ENCODE measurements at regions not wholly inside any gene's neighbourhood (a gene's known extent, or its start where the extent isn't known, plus 50 kb on each side); places are given as distances from the start of the nearest gene placed in this dataset.

DNA sequence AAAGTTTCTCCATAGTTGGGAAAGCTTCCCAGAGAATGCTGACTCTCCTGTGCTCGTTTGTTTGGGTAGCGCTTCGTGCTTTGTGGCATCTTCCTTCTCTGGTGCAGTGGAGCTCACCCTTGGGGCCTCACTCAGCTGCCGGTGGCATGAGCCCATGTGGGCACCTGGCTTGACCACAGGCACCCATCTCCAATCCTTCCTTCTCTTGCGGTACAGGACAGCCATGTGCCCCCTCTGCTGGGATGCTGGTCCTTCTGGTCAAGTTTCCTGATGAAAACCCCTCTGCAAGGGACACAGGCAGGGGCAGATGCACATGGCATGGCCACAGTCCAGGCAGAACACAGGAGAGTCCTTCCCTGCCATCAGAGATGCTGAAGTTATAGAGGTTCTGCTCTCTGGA lies 555.9 kb upstream of the HS6ST1 start:
- Mint-ChIP-seq H3K9me3 (ENCODE audit: unreplicated experiment) (no peaks in the 10 kb centered on the region), H3K27ac (ENCODE audit: unreplicated experiment) (no peak overlapping the region), H3K27me3 (ENCODE audit: insufficient read depth, unreplicated experiment) (peaks cover 17% of the 10 kb centered on the region), H3K36me3 (ENCODE audit: insufficient read depth, unreplicated experiment) (no peaks in the 10 kb centered on the region), H3K4me3 (ENCODE audit: unreplicated experiment) (no peak overlapping the region), H3K4me1 (ENCODE audit: low read depth, unreplicated experiment) (no peaks in the 10 kb centered on the region)
- H3K36me3 ChIP-seq (ENCODE audit: control insufficient read depth, insufficient read depth, low read length), result no peaks in the 10 kb centered on the region
- POLR2A ChIA-PET, result no interaction called here
- DNase-seq, result no peak
- BruUV-seq (replicated peaks), result no TSS peak
- CTCF ChIA-PET, result no interaction called here
- TF ChIP-seq, protein P1, sequence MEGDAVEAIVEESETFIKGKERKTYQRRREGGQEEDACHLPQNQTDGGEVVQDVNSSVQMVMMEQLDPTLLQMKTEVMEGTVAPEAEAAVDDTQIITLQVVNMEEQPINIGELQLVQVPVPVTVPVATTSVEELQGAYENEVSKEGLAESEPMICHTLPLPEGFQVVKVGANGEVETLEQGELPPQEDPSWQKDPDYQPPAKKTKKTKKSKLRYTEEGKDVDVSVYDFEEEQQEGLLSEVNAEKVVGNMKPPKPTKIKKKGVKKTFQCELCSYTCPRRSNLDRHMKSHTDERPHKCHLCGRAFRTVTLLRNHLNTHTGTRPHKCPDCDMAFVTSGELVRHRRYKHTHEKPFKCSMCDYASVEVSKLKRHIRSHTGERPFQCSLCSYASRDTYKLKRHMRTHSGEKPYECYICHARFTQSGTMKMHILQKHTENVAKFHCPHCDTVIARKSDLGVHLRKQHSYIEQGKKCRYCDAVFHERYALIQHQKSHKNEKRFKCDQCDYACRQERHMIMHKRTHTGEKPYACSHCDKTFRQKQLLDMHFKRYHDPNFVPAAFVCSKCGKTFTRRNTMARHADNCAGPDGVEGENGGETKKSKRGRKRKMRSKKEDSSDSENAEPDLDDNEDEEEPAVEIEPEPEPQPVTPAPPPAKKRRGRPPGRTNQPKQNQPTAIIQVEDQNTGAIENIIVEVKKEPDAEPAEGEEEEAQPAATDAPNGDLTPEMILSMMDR (IDR thresholded peaks at IDR 0.05; ENCODE audit: insufficient read depth in 1 of 2, low read depth in 1 of 2, low read length in 1 of 2, severe bottlenecking in 1 of 2, unreplicated experiment in 1 of 2), result no peak
- 0 out of 2 replicates have a peak, but pooled peaks cover 6% of the 10 kb centered on the region for H3K4me1 ChIP-seq
- no peaks in the 10 kb centered on the region for H3K27me3 ChIP-seq (replicated peaks; ENCODE audit: control insufficient read depth, insufficient read depth, low read length)
- intact Hi-C loops (cut with micrococcal nuclease; ENCODE audit: unreplicated experiment), result no loop called here
- no peak overlapping the region for H3K4me3 ChIP-seq (ENCODE audit: low read depth, low read length)
- no peaks in the 10 kb centered on the region for H3K9me3 ChIP-seq

DNA sequence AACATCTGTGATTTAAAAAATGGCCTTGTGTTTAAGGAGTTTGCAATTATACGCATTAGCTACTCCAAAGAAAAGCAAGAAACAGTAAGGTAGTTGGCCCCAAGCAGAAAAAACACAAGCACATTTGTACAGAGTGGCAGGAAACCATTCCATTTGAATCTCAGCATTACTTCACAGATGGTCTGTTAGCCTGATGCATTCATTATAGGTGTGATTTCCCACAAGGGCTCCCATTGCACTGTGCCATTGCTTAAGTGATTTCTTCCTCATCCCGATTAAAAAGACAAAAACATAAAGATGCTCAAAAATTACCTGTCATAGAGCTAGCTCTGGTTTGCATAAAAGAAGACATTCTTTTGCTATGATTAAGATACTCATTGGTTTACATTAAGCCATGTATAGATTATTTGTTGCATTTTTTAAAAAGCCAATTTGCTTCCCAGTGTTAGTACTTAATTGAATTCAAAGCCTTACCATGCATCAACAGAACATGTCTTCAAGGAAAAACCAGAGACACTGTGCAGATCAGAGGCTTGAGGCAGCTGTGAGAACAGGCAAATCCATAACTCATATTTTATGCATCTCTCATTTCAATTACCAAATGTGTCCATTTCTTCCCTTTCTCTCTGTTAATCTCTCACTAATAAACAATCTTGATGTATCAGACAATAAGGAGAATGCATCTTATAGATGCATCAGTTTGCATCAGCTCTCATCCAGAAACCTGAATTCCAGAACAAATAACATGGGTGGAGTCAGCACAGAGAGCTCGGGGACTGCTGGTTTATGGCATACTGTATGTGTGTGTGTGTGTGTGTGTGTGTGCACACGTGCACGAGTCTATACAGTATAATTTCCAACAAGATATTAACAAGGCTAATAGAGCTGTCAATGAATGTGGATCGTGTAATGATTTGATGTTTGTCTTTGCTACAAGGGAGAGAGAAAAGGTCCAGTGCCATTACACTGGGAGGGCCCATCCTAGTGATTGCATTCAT lies 558.6 kb upstream of the HS6ST1 start:
- ChIA-PET CTCF (no interaction called here), POLR2A (no interaction called here)
- BruUV-seq (replicated peaks), result no TSS peak
- Histone ChIP-seq H3K4me3 (ENCODE audit: low read depth, low read length) (no peak overlapping the region), H3K36me3 (ENCODE audit: control insufficient read depth, insufficient read depth, low read length) (no peaks in the 10 kb centered on the region), H3K27me3 (replicated peaks; ENCODE audit: control insufficient read depth, insufficient read depth, low read length) (no peaks in the 10 kb centered on the region), H3K9me3 (no peaks in the 10 kb centered on the region), H3K4me1 (0 out of 2 replicates have a peak, but pooled peaks cover 6% of the 10 kb centered on the region)
- DNase-seq, result no peak
- no peaks in the 10 kb centered on the region for H3K36me3 Mint-ChIP-seq (ENCODE audit: insufficient read depth, unreplicated experiment)
- no peak overlapping the region for H3K27ac Mint-ChIP-seq (ENCODE audit: unreplicated experiment)
- no peaks in the 10 kb centered on the region for H3K9me3 Mint-ChIP-seq (ENCODE audit: unreplicated experiment)
- TF ChIP-seq, protein P1 (IDR thresholded peaks at IDR 0.05; ENCODE audit: insufficient read depth in 1 of 2, low read depth in 1 of 2, low read length in 1 of 2, severe bottlenecking in 1 of 2, unreplicated experiment in 1 of 2), result no peak
- H3K4me3 Mint-ChIP-seq (ENCODE audit: unreplicated experiment), result no peak overlapping the region
- intact Hi-C loops (cut with micrococcal nuclease; ENCODE audit: unreplicated experiment), result no loop called here
- H3K27me3 Mint-ChIP-seq (ENCODE audit: insufficient read depth, unreplicated experiment), result peaks cover 16% of the 10 kb centered on the region
- no peaks in the 10 kb centered on the region for H3K4me1 Mint-ChIP-seq (ENCODE audit: low read depth, unreplicated experiment)

DNA sequence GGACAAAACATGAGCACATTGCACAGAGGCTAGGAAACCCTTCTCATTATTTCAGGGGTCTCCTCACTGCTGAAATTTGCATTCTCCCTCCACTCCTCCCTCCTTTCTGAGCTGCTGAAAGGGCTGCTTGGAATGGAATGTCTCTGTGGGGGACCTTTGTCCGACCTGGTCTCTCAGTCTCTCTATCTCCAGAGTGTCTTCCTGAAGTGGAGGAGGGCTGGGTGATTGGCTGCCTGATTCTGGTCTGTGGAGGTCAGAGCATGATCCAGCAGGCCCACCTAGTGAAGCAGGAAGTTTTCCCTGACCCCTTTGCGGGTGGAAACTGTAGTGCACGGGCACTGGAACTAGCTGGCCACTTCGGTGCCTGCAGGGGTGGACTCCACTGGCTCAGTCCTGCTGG lies 560.5 kb upstream of the HS6ST1 start:
- 0 out of 2 replicates have a peak, but pooled peaks cover 6% of the 10 kb centered on the region for H3K4me1 ChIP-seq
- Mint-ChIP-seq H3K27ac (ENCODE audit: unreplicated experiment) (no peak overlapping the region), H3K27me3 (ENCODE audit: insufficient read depth, unreplicated experiment) (peaks cover 11% of the 10 kb centered on the region), H3K4me3 (ENCODE audit: unreplicated experiment) (no peak overlapping the region), H3K36me3 (ENCODE audit: insufficient read depth, unreplicated experiment) (no peaks in the 10 kb centered on the region), H3K9me3 (ENCODE audit: unreplicated experiment) (no peaks in the 10 kb centered on the region), H3K4me1 (ENCODE audit: low read depth, unreplicated experiment) (no peaks in the 10 kb centered on the region)
- H3K4me3 ChIP-seq (ENCODE audit: low read depth, low read length), result no peak overlapping the region
- DNase-seq, result no peak
- no TSS peak for BruUV-seq (replicated peaks)
- ChIA-PET CTCF (no interaction called here), POLR2A (no interaction called here)
- H3K9me3 ChIP-seq, result no peaks in the 10 kb centered on the region
- TF ChIP-seq, protein P1 (IDR thresholded peaks at IDR 0.05; ENCODE audit: insufficient read depth in 1 of 2, low read depth in 1 of 2, low read length in 1 of 2, severe bottlenecking in 1 of 2, unreplicated experiment in 1 of 2), result no peak
- intact Hi-C loops (cut with micrococcal nuclease; ENCODE audit: unreplicated experiment), result no loop called here
- no peaks in the 10 kb centered on the region for H3K27me3 ChIP-seq (replicated peaks; ENCODE audit: control insufficient read depth, insufficient read depth, low read length)
- H3K36me3 ChIP-seq (ENCODE audit: control insufficient read depth, insufficient read depth, low read length), result no peaks in the 10 kb centered on the region

Measured in Caco-2 (cell line).